Ishikawa (cell line): ENCODE measurements at regions not wholly inside any gene's neighbourhood (a gene's known extent, or its start where the extent isn't known, plus 50 kb on each side); places are given as distances from the start of the nearest gene placed in this dataset.

ENCODE experiments used
- CEBPB ChIP-seq: IDR thresholded peaks from 2 replicates; pipeline ENCODE4 v1.6.1; 2012
- MAX ChIP-seq: IDR thresholded peaks from 2 replicates; pipeline ENCODE4 v1.6.1; 2012
- NFIC ChIP-seq: IDR thresholded peaks from 2 replicates; pipeline ENCODE4 v1.6.1; 2012
- YY1 ChIP-seq: IDR thresholded peaks from 2 replicates; pipeline ENCODE4 v1.6.1; 2012; ENCODE audit warnings: low read depth
- TF ChIP-seq, protein P1 (sequence below): IDR thresholded peaks from 2 replicates; pipeline ENCODE4 v1.6.1; 2012; ENCODE audit warnings: low read depth, mild to moderate bottlenecking

DNA sequence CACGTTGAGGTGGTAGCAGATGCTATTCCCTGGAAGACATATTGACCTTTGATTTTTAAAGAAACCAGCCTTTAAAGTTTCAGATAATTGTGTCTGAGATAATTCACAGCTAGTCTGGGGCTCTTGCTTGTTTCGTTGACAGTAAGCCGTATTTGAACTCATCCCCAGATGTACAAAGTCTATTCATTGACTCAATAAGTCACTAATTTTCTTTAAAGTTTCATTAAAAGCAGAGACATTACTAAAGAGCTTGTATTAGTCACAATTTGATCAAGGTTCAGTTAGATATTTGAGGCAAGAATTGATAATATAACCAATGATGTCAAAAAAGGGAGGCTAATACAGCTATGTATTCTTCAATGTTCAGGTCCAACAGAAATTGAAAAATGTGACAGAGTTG lies 158.0 kb downstream of the PCSK1 start:
- no peak for TF ChIP-seq NFIC
- no peak for TF ChIP-seq MAX
- TF ChIP-seq, protein P1, sequence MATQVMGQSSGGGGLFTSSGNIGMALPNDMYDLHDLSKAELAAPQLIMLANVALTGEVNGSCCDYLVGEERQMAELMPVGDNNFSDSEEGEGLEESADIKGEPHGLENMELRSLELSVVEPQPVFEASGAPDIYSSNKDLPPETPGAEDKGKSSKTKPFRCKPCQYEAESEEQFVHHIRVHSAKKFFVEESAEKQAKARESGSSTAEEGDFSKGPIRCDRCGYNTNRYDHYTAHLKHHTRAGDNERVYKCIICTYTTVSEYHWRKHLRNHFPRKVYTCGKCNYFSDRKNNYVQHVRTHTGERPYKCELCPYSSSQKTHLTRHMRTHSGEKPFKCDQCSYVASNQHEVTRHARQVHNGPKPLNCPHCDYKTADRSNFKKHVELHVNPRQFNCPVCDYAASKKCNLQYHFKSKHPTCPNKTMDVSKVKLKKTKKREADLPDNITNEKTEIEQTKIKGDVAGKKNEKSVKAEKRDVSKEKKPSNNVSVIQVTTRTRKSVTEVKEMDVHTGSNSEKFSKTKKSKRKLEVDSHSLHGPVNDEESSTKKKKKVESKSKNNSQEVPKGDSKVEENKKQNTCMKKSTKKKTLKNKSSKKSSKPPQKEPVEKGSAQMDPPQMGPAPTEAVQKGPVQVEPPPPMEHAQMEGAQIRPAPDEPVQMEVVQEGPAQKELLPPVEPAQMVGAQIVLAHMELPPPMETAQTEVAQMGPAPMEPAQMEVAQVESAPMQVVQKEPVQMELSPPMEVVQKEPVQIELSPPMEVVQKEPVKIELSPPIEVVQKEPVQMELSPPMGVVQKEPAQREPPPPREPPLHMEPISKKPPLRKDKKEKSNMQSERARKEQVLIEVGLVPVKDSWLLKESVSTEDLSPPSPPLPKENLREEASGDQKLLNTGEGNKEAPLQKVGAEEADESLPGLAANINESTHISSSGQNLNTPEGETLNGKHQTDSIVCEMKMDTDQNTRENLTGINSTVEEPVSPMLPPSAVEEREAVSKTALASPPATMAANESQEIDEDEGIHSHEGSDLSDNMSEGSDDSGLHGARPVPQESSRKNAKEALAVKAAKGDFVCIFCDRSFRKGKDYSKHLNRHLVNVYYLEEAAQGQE = no peak
- no peak for TF ChIP-seq CEBPB
- TF ChIP-seq YY1 = no peak
